SU-DHL-6 (cell line): ENCODE measurements at regions not wholly inside any gene's neighbourhood (a gene's known extent, or its start where the extent isn't known, plus 50 kb on each side); places are given as distances from the start of the nearest gene placed in this dataset.

Source experiments
- H2AFZ ChIP-seq: fragments of 200-600 bp; sonication (generic); 2 replicates; pipeline ENCODE4 v1.6.1; 2014; ENCODE audit warnings: low read depth, mild to moderate bottlenecking, moderate library complexity, mixed read lengths, antibody characterized with exemption, low read length; ENCODE audit not compliant: severe bottlenecking
- H3F3A ChIP-seq: fragments of 200-600 bp; shearing (Covaris generic); 2 replicates; pipeline ENCODE4 v1.6.0; 2016; ENCODE audit warnings: antibody characterized with exemption, mild to moderate bottlenecking; ENCODE audit not compliant: insufficient read depth
- H3K27ac ChIP-seq: fragments of 200-600 bp; sonication (generic); 2 replicates; pipeline ENCODE4 v1.5.1; 2016; ENCODE audit warnings: low read depth, mild to moderate bottlenecking, low read length, moderate library complexity, mixed read lengths
- H3K27me3 ChIP-seq: fragments of 200-600 bp; sonication (generic), shearing (Covaris generic); 2 replicates; pipeline ENCODE4 v1.6.0; 2014; ENCODE audit warnings: mild to moderate bottlenecking, low read length
- H3K36me3 ChIP-seq: fragments of 200-600 bp; sonication (generic); 2 replicates; pipeline ENCODE4 v1.6.1; 2014; ENCODE audit warnings: mild to moderate bottlenecking, low read length, mixed read lengths
- H3K4me2 ChIP-seq: fragments of 300-600, 200-600 bp; shearing (Covaris generic), sonication (generic); 2 replicates; pipeline ENCODE4 v1.6.0; 2014; ENCODE audit warnings: low read length, low read depth, mild to moderate bottlenecking; ENCODE audit not compliant: poor library complexity, severe bottlenecking
- H3K4me3 ChIP-seq: fragments of 200-600 bp; sonication (generic); 2 replicates; pipeline ENCODE4 v1.5.1; 2014; ENCODE audit warnings: antibody characterized with exemption, low read length, mild to moderate bottlenecking, mixed read lengths; ENCODE audit not compliant: insufficient read depth, poor library complexity, severe bottlenecking
- H3K79me2 ChIP-seq: fragments of 200-600 bp; sonication (generic); 2 replicates; pipeline ENCODE4 v1.6.1; 2014; ENCODE audit warnings: mild to moderate bottlenecking, low read length, moderate library complexity; ENCODE audit not compliant: insufficient read depth
- H3K9ac ChIP-seq: fragments of 200-600 bp; sonication (generic); 2 replicates; pipeline ENCODE4 v1.7.0; 2014; ENCODE audit warnings: mild to moderate bottlenecking, low read length
- H3K9me2 ChIP-seq: fragments of 200-600 bp; sonication (generic); replicated peaks from 2 replicates; pipeline ENCODE4 v1.6.1; 2014; ENCODE audit warnings: low read length; ENCODE audit not compliant: insufficient read depth
- H3K9me3 ChIP-seq: fragments of 200-600 bp; sonication (generic); 2 replicates; pipeline ENCODE4 v1.6.1; 2014; ENCODE audit warnings: low read length, mixed read lengths; ENCODE audit not compliant: insufficient read depth
- H4K20me1 ChIP-seq: fragments of 200-600 bp; sonication (generic); 2 replicates; pipeline ENCODE4 v1.6.1; 2014; ENCODE audit warnings: low read depth, mild to moderate bottlenecking, antibody characterized with exemption, low read length, moderate library complexity, mixed read lengths
- EZH2phosphoT487 ChIP-seq: fragments of 200-600 bp; sonication (generic), shearing (Covaris generic); conservative IDR thresholded peaks from 2 replicates; pipeline ENCODE4 v1.6.1; 2018; ENCODE audit warnings: mild to moderate bottlenecking, antibody characterized with exemption, low read length, moderate library complexity, mixed read lengths
- TF ChIP-seq, protein P1 (sequence below): fragments of 200-600 bp; sonication (generic); IDR thresholded peaks from one replicate; pipeline ENCODE4 v1.5.1; 2017; ENCODE audit warnings: antibody characterized with exemption, mild to moderate bottlenecking, low read length, moderate library complexity; ENCODE audit not compliant: insufficient read depth, poor library complexity, severe bottlenecking

DNA sequence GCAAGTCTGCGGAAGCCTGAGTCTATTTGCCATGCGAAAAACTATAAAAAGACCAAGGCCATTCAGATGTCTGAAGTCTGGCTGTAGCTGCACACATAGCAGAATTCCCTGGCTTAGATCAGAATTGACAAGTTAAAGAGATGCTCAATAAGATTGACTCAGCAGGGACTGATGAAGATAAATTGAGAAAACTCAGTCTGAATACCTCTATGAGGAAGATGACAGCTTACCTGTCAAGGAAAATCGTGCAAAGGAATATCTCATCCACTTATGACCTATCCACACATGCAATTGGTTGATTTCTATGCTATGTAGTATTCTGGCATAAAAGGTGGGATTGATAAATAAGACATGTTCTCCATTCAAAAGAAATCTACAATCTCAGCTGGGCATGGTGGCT is 288.6 kb downstream of the BAMBI start:
- Histone ChIP-seq H3F3A (no peaks in the 10 kb centered on the region), H2AFZ (no peak overlapping the region), H3K9me2 (no peaks in the 10 kb centered on the region), H3K4me3 (no peak overlapping the region), H3K36me3 (no peaks in the 10 kb centered on the region), H4K20me1 (no peaks in the 10 kb centered on the region), H3K79me2 (no peaks in the 10 kb centered on the region), H3K27me3 (no peaks in the 10 kb centered on the region), H3K9me3 (no peaks in the 10 kb centered on the region), H3K4me2 (no peak overlapping the region), H3K27ac (no peak overlapping the region), H3K9ac (no peak overlapping the region)
- TF ChIP-seq, protein P1, sequence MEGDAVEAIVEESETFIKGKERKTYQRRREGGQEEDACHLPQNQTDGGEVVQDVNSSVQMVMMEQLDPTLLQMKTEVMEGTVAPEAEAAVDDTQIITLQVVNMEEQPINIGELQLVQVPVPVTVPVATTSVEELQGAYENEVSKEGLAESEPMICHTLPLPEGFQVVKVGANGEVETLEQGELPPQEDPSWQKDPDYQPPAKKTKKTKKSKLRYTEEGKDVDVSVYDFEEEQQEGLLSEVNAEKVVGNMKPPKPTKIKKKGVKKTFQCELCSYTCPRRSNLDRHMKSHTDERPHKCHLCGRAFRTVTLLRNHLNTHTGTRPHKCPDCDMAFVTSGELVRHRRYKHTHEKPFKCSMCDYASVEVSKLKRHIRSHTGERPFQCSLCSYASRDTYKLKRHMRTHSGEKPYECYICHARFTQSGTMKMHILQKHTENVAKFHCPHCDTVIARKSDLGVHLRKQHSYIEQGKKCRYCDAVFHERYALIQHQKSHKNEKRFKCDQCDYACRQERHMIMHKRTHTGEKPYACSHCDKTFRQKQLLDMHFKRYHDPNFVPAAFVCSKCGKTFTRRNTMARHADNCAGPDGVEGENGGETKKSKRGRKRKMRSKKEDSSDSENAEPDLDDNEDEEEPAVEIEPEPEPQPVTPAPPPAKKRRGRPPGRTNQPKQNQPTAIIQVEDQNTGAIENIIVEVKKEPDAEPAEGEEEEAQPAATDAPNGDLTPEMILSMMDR = no peak
- TF ChIP-seq EZH2phosphoT487 = no peak

DNA sequence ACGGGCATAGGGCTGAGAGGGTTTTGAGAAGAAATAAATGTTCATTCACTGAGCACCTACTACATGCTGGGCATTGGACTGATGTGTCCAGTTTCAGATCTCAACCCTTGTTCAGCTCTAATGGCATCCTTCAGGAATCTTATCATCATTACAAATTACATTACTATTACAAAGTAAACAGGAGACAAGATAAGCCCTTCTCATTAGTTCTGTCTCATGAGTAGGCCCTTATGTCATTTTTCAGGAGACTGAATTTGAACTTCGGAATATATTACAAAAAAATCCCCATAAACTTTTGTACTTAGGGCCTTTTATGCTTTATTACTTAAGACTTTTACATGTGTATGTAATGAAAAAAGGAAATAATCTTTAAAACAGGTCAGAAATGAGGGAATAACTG is 289.7 kb downstream of the BAMBI start:
- Histone ChIP-seq H3K9ac (no peak overlapping the region), H3F3A (no peaks in the 10 kb centered on the region), H3K9me3 (no peaks in the 10 kb centered on the region), H3K27ac (no peak overlapping the region), H3K4me3 (no peak overlapping the region), H3K79me2 (no peaks in the 10 kb centered on the region), H3K36me3 (no peaks in the 10 kb centered on the region), H3K27me3 (no peaks in the 10 kb centered on the region), H3K4me2 (no peak overlapping the region), H3K9me2 (no peaks in the 10 kb centered on the region), H2AFZ (no peak overlapping the region), H4K20me1 (no peaks in the 10 kb centered on the region)
- TF ChIP-seq, protein P1 = no peak
- TF ChIP-seq EZH2phosphoT487 = no peak

DNA sequence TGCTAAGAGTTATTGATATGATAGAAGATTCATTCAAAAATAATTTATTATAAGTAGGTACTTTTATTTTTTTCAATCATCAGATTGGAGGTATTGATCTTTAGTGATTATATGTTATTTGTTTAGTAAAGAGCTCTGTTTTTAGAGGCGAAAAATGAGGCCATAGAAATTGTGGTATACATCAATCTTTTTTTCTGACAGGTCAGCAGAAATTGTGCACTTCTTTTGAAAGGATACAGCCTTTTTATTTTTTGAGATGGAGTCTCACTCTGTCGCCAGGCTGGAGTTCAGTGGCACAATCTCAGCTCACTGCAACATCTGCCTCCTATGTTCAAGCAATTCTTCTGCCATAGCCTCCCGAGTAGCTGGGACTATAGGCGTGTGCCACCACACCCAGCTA is 292.1 kb downstream of the BAMBI start:
- Histone ChIP-seq H3K4me2 (no peak overlapping the region), H3F3A (no peaks in the 10 kb centered on the region), H3K9me2 (no peaks in the 10 kb centered on the region), H3K27ac (no peak overlapping the region), H3K27me3 (no peaks in the 10 kb centered on the region), H3K79me2 (no peaks in the 10 kb centered on the region), H3K4me3 (no peak overlapping the region), H4K20me1 (no peaks in the 10 kb centered on the region), H2AFZ (no peak overlapping the region), H3K9ac (no peak overlapping the region), H3K9me3 (no peaks in the 10 kb centered on the region), H3K36me3 (no peaks in the 10 kb centered on the region)
- no peak for TF ChIP-seq EZH2phosphoT487
- TF ChIP-seq, protein P1 = no peak
